ENCODE measurements at regions not wholly inside any gene's neighbourhood (a gene's known extent, or its start where the extent isn't known, plus 50 kb on each side); places are given as distances from the start of the nearest gene placed in this dataset.
"Not testable (repeated sequence)": the region's sequence is repeated elsewhere in the genome, so short reads cannot be mapped to it uniquely, and the experiment has no call there.

GRCh38 chr16:58801838-58802237 lies 67.7 kb upstream of the GOT2 start:
- no peaks in the 10 kb centered on the region for H3K9me3 Mint-ChIP-seq
- no peak for DNase-seq (ENCODE audit: low spot score)
- H3K27me3 Mint-ChIP-seq (ENCODE audit: insufficient read depth), result peaks cover 4% of the 10 kb centered on the region
- H3K4me1 Mint-ChIP-seq (ENCODE audit: low read depth), result no peaks in the 10 kb centered on the region
- H3K4me3 Mint-ChIP-seq, result no peak overlapping the region
- no peaks in the 10 kb centered on the region for H3K36me3 Mint-ChIP-seq (ENCODE audit: low read depth)
- intact Hi-C loops (cut with micrococcal nuclease), result no loop called here
- no peak overlapping the region for H3K27ac Mint-ChIP-seq

GRCh38 chr16:58797137-58797801 lies 63.2 kb upstream of the GOT2 start:
- no peak for DNase-seq (ENCODE audit: low spot score)
- H3K27me3 Mint-ChIP-seq (ENCODE audit: insufficient read depth), result peaks cover 4% of the 10 kb centered on the region
- no peaks in the 10 kb centered on the region for H3K36me3 Mint-ChIP-seq (ENCODE audit: low read depth)
- intact Hi-C loops (cut with micrococcal nuclease), result no loop called here
- H3K9me3 Mint-ChIP-seq, result no peaks in the 10 kb centered on the region
- H3K27ac Mint-ChIP-seq, result no peak overlapping the region
- no peak overlapping the region for H3K4me3 Mint-ChIP-seq
- H3K4me1 Mint-ChIP-seq (ENCODE audit: low read depth), result no peaks in the 10 kb centered on the region

GRCh38 chr16:58793366-58793765 lies 59.2 kb upstream of the GOT2 start:
- Mint-ChIP-seq H3K4me1 (ENCODE audit: low read depth) (no peaks in the 10 kb centered on the region), H3K4me3 (no peak overlapping the region), H3K27ac (no peak overlapping the region), H3K9me3 (no peaks in the 10 kb centered on the region), H3K36me3 (ENCODE audit: low read depth) (no peaks in the 10 kb centered on the region), H3K27me3 (ENCODE audit: insufficient read depth) (peaks cover 3% of the 10 kb centered on the region)
- DNase-seq (ENCODE audit: low spot score), result no peak
- intact Hi-C loops (cut with micrococcal nuclease), result no loop called here

- H3K36me3 Mint-ChIP-seq (ENCODE audit: low read depth), result no peaks in the 10 kb centered on the region
- no peaks in the 10 kb centered on the region for H3K4me1 Mint-ChIP-seq (ENCODE audit: low read depth)
- no peak for DNase-seq (ENCODE audit: low spot score)
- H3K9me3 Mint-ChIP-seq, result no peaks in the 10 kb centered on the region
- intact Hi-C loops (cut with micrococcal nuclease), result no loop called here
- H3K4me3 Mint-ChIP-seq, result no peak overlapping the region
- no peak overlapping the region for H3K27ac Mint-ChIP-seq
- peaks cover 3% of the 10 kb centered on the region for H3K27me3 Mint-ChIP-seq (ENCODE audit: insufficient read depth)
Observed at GRCh38 chr16:58792188-58792587, 58.1 kb upstream of the GOT2 start.

GRCh38 chr16:58790816-58791557 lies 56.9 kb upstream of the GOT2 start:
- H3K27ac Mint-ChIP-seq; DNase-seq (ENCODE audit: low spot score); H3K9me3 Mint-ChIP-seq; H3K36me3 Mint-ChIP-seq (ENCODE audit: low read depth); H3K27me3 Mint-ChIP-seq (ENCODE audit: insufficient read depth); H3K4me3 Mint-ChIP-seq; intact Hi-C loops (cut with micrococcal nuclease); H3K4me1 Mint-ChIP-seq (ENCODE audit: low read depth): not testable (repeated sequence)

GRCh38 chr16:58789351-58789750 lies 55.2 kb upstream of the GOT2 start:
- Mint-ChIP-seq H3K27ac (no peak overlapping the region), H3K4me3 (no peak overlapping the region), H3K36me3 (ENCODE audit: low read depth) (no peaks in the 10 kb centered on the region), H3K4me1 (ENCODE audit: low read depth) (no peaks in the 10 kb centered on the region), H3K27me3 (ENCODE audit: insufficient read depth) (peaks cover 3% of the 10 kb centered on the region), H3K9me3 (no peaks in the 10 kb centered on the region)
- intact Hi-C loops (cut with micrococcal nuclease), result no loop called here
- DNase-seq (ENCODE audit: low spot score), result no peak
